ENCODE measurements at regions not wholly inside any gene's neighbourhood (a gene's known extent, or its start where the extent isn't known, plus 50 kb on each side); places are given as distances from the start of the nearest gene placed in this dataset.
"Not testable (repeated sequence)": the region's sequence is repeated elsewhere in the genome, so short reads cannot be mapped to it uniquely, and the experiment has no call there.

DNA sequence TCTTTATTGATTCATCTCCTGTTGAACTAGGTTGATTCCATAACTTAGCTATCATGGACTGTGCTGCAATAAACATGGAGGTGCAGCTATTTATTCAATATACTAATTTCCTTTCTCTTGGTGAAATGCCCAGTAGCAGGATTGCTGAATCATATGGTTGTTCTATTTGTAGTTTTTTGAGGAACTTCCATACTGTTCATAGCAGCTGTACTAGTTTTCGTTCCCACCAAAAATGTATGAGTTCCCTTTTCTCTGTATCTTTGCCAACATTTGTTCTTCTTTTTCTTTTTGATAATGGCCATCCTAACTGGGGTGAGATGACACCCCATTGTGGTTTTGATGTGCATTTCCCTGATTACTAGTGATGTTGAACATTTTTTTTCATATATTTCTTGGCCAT, 87.2 kb upstream of the NAV2 start:
- no peak for DNase-seq

DNA sequence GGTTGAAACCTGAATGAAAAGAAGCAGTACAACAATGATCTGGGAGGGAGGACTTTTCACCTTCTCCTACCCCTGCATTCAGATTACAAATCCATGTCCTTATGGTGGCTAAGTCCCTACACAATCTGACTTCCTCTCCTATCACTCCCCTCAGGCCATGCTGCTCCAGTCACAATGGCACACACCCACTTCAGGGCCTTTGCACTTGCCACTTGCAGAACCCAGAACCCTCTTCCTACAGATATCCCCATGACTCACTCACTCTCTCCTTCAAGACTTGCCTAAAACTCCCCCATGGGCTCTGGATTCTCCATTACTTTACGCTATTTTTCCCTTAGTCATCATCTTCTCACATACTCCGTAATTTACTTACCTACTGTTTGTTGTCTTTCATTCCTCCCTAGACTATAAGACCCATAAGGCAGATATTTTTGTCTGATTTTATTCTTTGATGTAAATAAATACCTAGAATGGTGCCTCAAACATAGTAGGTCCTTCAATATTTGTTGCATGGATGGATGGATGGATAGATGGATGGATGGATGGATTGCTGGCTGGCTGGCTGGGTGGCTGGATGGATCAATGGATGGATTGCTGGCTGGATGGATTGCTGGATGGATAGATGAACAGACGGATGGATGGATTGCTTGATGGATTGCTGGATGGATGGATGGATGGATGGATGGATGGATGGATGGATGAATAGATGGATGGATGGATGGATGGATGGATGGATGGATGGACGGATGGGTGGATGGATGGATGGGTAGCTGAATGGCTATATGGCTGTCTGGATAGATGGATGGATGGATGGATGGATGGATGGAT, 94.7 kb upstream of the NAV2 start:
- DNase-seq: no peak

DNA sequence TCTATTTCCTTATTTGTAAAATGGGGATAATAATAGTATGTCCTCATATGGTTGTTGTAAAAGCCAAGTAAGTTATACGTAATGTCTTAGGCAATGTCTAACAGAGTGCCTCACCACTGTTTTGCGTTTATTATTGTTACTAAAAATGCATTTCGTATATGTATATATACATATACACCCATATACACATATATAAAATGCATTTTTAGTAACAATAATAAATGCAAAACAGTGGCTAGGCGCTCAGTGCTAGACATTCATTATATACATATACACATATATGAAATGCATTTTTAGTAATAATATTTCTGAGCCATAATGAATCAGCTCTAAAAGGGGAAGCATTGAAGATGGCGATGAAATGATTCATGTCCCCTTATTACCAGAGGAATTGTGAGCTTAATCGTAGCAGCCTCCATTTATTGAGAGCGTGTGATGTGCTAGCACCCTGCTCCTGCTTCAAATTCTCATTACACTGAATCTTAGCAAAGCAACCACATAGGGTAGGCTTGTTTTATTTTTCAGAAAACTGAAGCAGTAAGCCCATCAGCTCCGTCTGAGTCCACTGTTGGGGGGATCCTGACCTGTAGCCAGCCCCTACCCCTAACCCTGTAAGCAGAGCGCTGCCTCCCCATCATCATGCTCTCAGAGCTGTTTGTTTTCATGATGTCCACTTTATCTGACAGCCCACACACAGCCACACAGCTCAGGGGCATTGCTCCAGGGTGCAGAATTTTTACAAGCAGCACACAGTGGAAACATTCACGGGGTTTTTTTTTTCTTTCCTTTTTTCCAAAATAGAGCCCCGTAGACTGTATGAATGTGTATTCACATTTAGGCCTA, 97.1 kb upstream of the NAV2 start:
- no peak for DNase-seq

DNA sequence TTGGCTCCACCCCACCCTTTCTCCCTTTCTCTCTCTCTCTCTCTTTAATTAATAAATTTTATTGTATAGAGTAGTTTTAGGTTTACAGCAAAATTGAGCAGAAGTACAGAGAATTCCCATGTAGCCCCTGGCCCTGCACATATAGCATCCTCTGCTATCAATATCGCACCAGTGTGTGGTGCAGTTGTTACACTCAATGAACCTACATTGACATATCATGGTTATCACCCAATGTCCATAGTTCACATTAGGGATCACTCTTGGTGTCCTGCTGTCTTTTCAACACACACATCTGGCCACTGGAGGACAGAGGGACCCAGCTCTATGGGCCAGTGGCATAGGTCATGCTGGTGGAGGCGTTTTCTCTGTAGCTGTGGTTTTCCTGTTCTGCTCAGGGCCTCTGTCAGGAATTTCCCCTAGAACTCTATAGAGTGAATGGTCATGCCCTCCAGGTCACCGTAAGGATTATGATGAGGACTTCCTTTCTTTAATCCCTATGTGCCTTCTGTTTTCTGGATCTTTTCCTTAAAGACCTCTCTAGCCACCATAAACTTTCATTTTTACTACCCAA, 98.2 kb upstream of the NAV2 start:
- no peak for DNase-seq

DNA sequence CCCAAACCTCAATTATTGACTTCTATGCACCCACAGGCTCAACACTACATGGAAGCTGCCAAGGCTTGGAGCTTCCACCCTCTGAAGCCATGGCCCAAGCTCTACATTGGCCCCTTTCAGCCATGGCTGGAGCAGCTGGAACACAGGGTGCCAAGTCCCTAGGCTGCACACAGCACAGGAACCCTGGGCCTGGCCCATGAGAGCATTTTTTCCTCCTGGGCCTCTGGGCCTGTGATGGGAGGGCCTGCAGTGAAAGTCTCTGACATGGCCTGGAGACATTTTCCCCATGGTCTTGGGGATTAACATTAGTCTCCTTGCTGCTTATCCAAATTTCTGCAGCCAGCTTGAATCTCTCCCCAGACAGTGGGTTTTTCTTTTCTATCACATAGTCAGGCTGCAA, 100.6 kb upstream of the NAV2 start:
- not testable (repeated sequence) for DNase-seq

DNA sequence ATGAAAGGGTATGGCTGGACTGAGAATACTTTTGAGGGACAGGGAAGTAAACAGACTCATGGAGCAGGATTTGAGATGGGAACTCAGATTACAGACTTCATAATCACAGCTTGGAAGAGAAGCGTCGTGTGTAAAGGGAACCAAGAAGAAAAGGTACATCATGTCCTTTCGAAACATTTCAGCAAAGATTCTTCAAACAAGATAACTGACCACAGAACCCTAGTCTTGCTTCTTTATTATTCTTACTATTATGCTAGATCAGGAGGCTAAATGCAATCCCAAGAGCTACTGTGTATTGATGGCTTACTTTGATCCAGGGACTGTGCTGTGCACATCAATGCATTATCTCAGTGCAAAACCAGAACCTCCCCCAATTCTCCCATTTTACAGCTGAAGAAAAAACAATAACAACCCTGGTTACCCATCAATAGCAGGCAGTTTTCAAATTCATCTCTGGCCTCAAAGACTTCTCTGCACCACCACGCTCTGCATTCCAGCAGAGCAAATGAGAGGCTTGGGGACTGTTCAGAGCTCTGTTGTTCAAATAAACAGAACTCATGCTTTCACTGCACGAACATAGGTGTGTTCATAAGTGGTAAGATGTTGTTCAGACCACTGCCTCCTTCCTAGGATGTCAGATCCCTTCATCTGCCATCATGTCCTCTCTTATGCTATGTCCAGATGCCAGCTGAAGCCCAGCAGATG, 104.8 kb upstream of the NAV2 start:
- DNase-seq: no peak

DNA sequence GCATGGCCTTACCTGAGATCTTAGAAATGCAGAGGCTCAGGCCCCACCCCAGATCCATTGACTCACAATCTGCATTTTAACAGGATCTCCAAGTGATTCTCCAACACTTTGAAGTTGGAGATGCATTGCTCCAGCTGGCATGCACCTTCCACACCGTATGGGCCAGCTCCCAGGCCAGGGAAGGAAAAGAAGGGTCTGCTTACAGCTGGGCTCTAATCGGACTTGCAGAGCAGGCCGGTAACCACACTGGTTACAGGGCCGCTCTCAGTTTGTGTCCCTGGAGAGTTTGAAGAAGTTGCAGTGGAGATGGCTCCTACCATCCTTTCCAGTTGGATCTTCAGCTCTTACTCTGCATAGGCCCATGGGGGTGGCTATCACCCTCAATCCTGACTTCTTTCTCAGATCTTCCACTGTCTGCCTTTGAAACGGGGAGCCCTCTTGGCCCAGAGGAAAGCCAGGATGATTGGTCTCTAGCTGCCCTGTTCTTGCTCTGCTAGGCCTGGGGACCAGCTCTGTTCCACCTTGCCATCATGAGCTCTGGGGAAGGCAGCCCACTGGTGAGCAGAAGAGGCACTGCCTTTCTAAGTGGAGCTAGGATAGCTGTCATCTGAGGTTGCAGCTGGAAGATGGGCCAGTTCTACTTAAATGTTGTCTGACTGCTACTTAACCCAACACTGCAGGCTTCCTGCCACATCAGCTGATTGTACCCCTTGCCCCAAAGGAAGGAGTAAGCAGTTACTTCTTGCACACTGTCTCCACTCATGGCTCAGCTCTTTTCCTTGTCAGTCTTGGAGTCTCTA, 105.6 kb upstream of the NAV2 start:
- no peak for DNase-seq

DNA sequence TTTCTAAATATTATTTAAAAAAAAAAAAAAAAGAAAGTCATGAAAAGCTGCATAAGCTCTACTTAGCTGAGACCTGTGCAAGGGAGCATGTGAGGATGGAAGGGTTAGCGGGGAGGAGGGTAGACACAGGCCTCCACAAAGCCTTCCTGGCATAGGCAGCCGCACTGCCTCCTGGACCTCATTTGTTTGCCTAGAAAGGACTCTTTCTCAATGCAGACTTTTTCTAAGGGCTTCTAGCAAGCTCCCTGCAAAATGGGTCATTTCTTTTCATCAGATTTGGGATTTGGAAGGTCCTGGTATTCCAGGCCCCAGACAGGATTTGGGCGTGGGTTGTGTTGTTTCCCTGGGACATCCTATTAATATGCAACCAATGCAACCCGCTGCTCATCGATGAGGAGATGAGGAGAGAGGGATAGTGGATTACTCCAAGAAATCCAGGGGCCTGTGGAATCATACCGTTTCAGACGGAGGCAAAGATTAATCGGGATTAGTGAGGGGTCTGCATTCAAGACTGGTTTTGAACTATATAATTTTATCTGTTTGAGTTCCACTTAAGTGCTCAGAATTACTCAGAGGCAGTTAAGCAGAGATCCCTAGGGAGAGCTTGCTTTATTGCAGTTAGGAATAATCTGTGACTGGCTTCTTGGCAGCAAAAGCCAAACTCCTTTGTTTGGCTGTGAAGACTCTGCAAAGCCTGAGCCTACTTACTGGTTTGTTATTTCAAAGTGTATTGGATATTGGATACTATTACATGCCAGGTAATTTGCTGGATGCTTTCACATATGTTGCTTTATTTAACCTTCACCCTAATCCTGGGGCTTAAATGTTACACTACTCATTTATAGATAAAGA, 106.9 kb upstream of the NAV2 start:
- DNase-seq: no peak

DNA sequence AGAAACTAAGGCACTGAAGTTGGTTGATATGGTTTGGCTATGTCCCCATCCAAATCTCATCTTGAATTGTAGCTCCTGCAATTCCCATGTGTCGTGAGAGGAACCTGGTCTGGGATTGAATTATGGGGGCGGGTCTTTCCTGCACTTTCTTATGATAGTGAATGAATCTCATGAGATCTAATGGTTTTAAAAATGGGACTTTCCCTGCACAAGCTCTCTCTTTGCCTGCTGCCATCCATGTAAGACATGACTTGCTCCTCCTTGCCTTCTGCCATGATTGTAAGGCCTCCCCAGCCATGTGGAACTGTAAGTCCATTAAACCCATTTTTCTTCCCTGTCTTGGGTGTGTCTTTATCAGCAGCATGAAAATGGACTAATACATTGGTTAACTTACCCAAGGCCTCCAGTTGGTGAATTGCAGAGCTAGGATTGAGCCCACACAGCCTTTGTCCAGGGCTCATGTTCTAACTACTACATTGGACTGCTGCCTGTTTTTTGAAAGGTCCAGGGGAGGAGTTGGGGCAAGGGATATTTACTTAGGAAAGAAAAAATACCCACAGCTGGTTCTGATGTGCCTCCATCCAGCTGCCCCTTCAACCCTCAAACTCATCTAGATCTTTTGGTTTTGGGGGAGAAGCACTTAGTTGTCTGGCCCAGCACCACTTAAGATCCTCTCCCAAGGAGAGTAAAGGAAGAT, 107.8 kb upstream of the NAV2 start:
- no peak for DNase-seq

DNA sequence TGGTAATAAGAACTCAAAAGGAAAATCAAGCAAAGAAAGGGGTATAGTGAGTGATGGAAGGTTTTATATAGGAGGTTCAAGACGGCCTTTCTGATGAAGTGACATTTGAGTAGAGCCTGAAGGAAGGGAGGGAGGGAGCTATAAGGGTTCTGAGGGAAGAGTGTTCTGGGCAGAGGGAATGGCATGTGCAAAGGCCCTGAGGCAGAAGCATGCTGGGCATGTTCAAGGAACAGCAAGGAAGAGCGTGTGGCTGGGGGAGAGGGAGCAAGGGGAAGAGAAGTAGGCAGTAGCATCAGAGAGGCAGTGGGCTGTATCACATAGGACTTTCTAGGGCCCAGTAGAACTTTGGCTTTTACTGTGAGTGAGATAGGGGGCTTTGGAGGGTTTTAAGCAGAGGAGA, 108.9 kb upstream of the NAV2 start:
- no peak for DNase-seq

DNA sequence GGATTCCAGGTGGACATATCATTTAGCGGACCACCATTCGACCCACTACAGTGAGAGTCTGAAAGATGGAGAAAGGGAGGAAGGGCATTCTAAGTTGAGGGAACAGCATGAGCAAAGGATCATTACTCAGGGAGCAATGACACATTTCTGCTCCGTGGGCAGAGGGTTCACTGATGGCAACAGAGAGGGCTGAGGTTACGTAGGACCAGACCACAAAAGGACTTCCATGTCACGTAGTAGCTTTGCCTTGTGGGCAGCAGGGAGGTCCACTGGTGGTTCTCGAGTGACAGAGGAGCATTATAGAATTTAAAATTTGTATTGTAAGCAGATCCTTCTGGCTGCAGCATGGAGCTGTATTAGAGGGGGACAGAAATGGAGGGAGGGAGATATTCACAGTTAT, 109.7 kb upstream of the NAV2 start:
- no peak for DNase-seq

DNA sequence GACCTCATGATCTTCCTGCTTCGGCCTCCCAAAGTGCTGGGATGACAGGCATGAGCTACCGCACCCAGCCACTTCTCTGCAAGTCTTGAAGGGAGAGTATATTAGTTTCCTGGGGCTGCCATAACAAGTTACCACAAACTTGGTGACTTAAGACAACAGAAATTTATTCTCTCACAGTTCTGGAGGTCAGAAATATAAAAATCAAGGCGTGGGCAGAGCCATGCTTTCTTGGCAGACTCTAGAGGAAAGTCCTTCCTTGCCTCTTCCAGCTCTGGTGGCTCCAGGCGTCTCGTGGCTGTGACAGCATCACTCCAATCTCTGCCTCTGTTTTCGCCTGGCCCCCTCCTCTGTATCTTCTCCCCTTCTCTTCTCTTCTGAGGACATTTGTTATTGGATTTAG, 110.2 kb upstream of the NAV2 start:
- DNase-seq: no peak

DNA sequence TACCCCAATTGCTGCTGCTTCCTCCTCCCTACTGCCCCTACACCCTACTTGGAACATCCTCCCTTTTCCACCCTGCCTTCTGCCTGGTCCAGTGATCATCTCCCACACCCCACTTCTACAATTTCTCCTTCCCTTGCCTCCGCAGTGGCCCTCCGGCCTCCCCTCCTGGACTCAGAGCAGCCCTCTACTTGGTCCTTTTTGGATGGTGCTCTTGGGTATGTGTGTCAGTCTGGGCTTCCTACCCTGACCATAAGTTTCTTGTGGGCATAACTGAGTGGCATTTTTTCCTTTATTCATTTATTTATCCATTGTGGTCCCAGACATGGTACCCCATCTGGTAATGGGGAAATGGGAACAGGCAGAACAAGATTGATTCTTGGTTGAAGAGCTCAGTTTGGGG, 111.4 kb upstream of the NAV2 start:
- no peak for DNase-seq

DNA sequence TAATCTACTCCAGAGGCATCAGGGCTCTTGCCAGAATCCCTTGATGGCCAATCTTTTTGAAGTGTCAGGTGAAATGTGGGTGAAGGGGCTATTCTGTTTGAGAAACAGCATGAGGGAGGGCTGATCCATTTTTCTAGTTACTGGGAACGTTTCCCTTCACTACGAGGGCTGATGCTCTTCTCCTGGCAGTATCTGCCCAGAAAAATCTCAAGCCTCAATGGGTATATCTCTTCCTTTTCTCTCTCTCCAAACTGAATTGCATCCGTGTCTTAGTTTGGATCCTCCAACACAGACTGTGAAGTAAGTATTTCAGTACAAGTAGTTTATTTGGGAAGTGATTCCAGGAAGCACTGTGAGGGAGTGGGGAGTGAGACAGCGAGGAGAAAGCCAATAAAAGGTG, 113.0 kb upstream of the NAV2 start:
- DNase-seq: no peak

DNA sequence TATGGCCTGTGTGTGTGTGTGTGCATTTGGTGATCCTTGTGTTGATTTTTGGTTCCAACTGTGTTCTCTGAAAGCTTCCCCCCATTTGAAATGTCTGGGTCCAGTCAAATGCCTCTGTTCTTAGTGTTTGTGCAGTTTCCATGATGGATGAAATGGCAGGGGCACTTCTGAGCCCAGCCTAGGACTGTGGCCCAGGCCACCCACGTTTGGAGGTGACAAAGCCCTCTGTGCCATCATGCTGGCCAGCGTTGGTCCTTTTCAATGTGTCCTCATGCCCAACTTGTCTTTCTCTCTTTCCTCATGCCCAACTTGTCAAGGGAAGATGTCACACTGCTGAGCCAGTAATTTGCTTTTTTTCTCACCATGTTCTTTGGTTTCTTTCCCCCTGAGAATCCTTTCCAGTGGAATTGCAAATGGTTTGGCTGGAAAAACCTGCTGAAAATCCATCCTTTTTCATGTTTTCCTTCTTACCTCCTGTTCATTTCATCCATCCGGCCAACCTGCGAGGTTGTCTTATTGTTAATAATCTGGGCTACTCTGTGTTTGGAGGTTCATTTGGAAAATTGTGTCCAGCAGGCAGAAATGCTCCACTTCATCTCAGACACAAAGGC, 113.7 kb upstream of the NAV2 start:
- no peak for DNase-seq

DNA sequence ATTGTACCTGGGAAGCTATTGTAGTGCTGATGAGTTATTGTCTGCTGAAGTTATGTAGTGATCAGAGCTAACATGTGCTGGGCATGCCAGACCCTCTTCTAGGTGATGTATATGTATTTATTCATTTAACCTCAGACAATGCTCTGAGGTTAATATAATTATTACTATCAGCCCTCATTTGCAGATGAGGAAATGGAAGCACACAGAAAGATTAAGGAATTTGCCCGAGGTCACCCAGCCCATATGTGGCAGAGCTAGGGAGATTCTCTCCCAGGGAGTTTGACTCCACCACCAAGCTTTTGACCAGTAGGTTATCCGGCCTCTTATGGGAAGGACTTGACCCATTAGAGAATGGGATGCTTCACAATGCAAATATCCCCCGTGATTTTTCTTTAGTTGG, 114.2 kb upstream of the NAV2 start:
- DNase-seq: no peak

DNA sequence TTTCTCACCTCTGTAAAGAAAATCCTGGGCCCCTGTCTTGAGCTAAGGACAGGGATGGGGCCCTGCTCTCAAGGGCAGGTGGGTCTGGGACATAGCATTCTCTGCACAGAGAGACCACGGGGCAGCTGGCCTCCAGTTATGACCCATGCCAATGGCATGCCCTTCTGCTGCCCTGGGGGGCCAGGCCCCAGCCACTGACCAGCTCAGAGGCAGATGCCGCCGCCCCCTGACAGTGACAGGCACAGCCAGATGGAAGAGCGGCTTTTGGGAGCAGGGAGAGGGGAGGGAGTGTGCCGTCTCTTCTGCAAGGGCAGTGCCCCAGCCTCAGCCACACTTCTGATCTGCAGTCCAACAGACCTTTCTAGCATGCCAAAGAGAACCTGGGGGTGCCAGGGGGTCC, 114.8 kb upstream of the NAV2 start:
- DNase-seq: no peak

DNA sequence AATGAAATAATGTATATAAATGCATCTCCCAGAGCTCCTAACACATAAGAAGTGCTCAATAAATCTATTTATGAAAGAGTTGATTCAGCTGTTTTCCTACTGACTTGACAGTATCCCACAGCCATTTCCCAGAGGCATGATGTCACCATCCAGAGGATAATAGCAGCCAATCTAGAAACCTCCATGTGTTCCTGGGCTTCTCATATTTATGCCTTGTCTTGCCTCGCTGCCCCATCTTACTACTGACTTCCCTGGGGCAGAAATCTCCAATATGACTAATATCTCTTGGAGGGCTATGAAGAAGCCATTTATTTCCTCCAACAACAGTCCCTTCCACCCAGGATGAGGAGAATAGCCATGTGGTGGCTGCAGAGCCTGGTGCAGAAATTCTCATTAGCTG, 115.4 kb upstream of the NAV2 start:
- DNase-seq: no peak

DNA sequence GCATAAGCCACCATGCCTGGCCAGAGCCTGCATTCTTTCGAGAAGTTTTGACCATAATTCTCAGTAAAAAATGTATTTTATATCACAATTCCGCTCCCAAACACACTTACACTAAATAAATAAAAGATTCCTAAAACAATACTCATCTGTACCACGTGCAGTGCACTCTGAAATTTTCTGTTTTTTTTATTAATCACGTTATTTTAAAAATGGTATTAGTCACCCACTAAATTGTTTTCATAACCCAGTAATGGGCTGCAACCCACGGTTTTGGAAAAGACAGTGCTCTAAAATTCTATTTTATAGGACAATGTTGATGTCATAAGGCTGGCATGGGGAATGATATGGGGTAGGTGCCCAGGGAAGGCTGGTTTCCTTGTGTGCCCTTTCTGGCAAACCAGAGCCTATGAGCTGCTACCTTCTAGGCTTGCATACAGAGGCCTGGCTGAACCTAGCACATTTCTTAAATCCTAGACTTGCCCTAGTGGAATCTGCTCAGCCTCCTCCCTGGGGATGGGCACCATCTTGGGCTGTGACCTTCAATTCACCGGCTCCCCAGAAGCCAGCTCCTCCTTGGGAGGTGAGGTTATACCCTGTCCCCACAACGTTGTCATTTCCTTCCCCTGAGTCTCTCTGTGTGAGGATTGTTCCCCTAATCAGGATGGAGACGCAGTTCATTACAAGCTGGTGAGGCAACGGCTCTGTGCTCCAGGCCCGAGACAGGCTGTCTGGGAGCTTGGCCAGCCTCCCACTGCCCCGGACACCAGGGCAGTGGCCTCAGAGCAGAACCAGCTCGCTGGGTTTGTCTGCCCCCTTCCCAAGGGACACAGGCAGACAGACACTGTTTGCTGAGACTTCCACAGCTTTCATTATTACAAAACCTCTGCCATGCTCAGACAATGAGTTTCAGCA, 116.5 kb upstream of the NAV2 start:
- DNase-seq: no peak
